ENCODE measurements at regions not wholly inside any gene's neighbourhood (a gene's known extent, or its start where the extent isn't known, plus 50 kb on each side); places are given as distances from the start of the nearest gene placed in this dataset.

DNA sequence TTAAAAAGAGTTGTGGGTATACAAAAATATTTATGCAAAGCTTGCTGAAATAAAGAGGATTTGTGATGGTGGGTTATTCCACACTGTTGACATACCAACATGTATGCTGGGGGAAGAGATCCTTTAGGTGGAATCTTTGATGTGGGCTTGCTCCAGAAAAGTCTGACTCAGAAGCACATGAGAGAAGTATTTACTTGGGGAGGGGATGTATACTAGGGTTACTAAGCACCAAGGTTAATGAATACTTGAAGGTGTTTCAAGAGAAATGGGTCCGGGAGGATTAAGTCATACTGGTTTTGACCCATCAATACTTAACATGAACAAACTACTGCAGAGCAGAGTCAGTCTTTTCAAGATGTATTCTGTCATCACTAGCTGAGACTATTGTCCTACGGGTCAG, 316.4 kb upstream of the GRIN3A start:
- no peak overlapping the region for H3K4ac ChIP-seq (replicated peaks; ENCODE audit: insufficient read length, low read depth, low read length)
- no peak overlapping the region for H3K4me3 ChIP-seq (ENCODE audit: extremely low read depth in 1 of 4, insufficient read depth in 2 of 4, low read depth in 3 of 4, low read length in 4 of 4)
- no peak overlapping the region for H2BK20ac ChIP-seq (ENCODE audit: low read length)
- WGBS, 2 experiments (ENCODE audit: extremely low coverage in 1 of 2, insufficient coverage in 1 of 2, insufficient read length in 1 of 2, insufficient replicate concordance in 2 of 2, low coverage in 1 of 2, low lambda C conversion rate in 2 of 2, missing lambda C conversion rate in 1 of 2): 96% methylated on average over 2 of the region's 2 CpGs; no CpG with 5 or more reads in 1 of the 2 experiments
- H3K18ac ChIP-seq (ENCODE audit: extremely low read depth, low read length): no peak overlapping the region
- H4K8ac ChIP-seq (ENCODE audit: extremely low read depth, insufficient read depth, low read length): no peak overlapping the region
- H4K5ac ChIP-seq (ENCODE audit: insufficient read length, low read depth, low read length): no peak overlapping the region
- H3K9me3 ChIP-seq (ENCODE audit: insufficient read depth in 2 of 2, low read depth in 1 of 2, low read length in 1 of 2): no peaks in the 10 kb centered on the region
- ChIA-PET POLR2A (ENCODE audit: partially characterized antibody) (no interaction called here), CTCF (ENCODE audit: partially characterized antibody) (no interaction called here)
- no peak overlapping the region for H3K4me2 ChIP-seq (ENCODE audit: insufficient read depth in 1 of 2, low read depth in 2 of 2, low read length in 2 of 2)
- no peak overlapping the region for H3K14ac ChIP-seq (ENCODE audit: insufficient read length)
- H4K20me1 ChIP-seq (replicated peaks in 1 of 2; ENCODE audit: control insufficient read depth in 1 of 2, insufficient read depth in 2 of 2, low read length in 2 of 2): no peaks in the 10 kb centered on the region
- H3K27me3 ChIP-seq (replicated peaks in 1 of 4; ENCODE audit: control insufficient read depth in 3 of 4, extremely low read depth in 1 of 4, insufficient read depth in 3 of 4, low read length in 3 of 4): no peaks in the 10 kb centered on the region
- H2BK5ac ChIP-seq (ENCODE audit: low read depth, low read length): no peak overlapping the region
- no peak overlapping the region for H3K9ac ChIP-seq (replicated peaks in 1 of 4; ENCODE audit: extremely low read depth in 1 of 4, low read depth in 3 of 4, low read length in 3 of 4)
- DNase-seq (ENCODE audit: low read depth in 1 of 2, low spot score in 2 of 2): no peak
- H2BK15ac ChIP-seq (ENCODE audit: low read length): no peak overlapping the region
- no peak overlapping the region for H3K56ac ChIP-seq (replicated peaks; ENCODE audit: insufficient read length, low read depth, low read length)
- no peak overlapping the region for H2AFZ ChIP-seq (ENCODE audit: low read length)
- H4K91ac ChIP-seq (replicated peaks; ENCODE audit: insufficient read length, low read length): no peak overlapping the region
- no peaks in the 10 kb centered on the region for H3K4me1 ChIP-seq (replicated peaks in 1 of 4; ENCODE audit: control insufficient read depth in 3 of 4, insufficient read depth in 4 of 4, low read length in 3 of 4)
- no peak overlapping the region for H2AK5ac ChIP-seq (ENCODE audit: low read depth, low read length)
- no peak for FAIRE-seq
- H3K36me3 ChIP-seq (ENCODE audit: control insufficient read depth in 2 of 4, insufficient read depth in 4 of 4, low read length in 3 of 4): no peaks in the 10 kb centered on the region
- H3K23ac ChIP-seq (ENCODE audit: insufficient read length): no peak overlapping the region
- no peak overlapping the region for H2BK12ac ChIP-seq (ENCODE audit: low read depth, low read length)
- H3K79me2 ChIP-seq (ENCODE audit: control insufficient read depth in 1 of 2, insufficient read depth in 2 of 2, low read length in 2 of 2): no peaks in the 10 kb centered on the region
- no peak overlapping the region for H3K27ac ChIP-seq (ENCODE audit: low read depth, low read length)
- no peaks in the 10 kb centered on the region for H3K23me2 ChIP-seq (ENCODE audit: low read depth, low read length)
- H3K79me1 ChIP-seq (ENCODE audit: low read depth, low read length): no peaks in the 10 kb centered on the region
- no peak overlapping the region for H2BK120ac ChIP-seq (replicated peaks; ENCODE audit: low read depth, low read length)
- TF ChIP-seq HDAC6 (IDR thresholded peaks at IDR 0.05; ENCODE audit: low read depth, low read length) (no peak), GTF2F1 (IDR thresholded peaks at IDR 0.05; ENCODE audit: borderline replicate concordance, low read depth, low read length) (no peak), CTBP2 (IDR thresholded peaks at IDR 0.05; ENCODE audit: borderline replicate concordance, insufficient read depth, insufficient read length, low read length) (no peak)

Data from H1 (cell line).